Hepatocyte (in vitro differentiated cells): ENCODE measurements at regions not wholly inside any gene's neighbourhood (a gene's known extent, or its start where the extent isn't known, plus 50 kb on each side); places are given as distances from the start of the nearest gene placed in this dataset.

Experiments used
- DNase-seq: peaks from one replicate; pipeline ENCODE4 v3.0.0-alpha.2; 2016; ENCODE audit warnings: low spot score
- H2AFZ ChIP-seq: fragments of 200-600 bp; sonication (generic); 2 replicates; pipeline ENCODE4 v1.6.0; 2016; ENCODE audit warnings: antibody characterized with exemption, mild to moderate bottlenecking
- H3K27ac ChIP-seq: fragments of 200-600 bp; sonication (generic); 2 replicates; pipeline ENCODE4 v1.5.1; 2016; ENCODE audit warnings: mild to moderate bottlenecking
- H3K27me3 ChIP-seq: fragments of 200-600 bp; sonication (generic); 2 replicates; pipeline ENCODE4 v1.6.1; 2016
- H3K36me3 ChIP-seq: fragments of 200-600 bp; sonication (generic); replicated peaks from 2 replicates; pipeline ENCODE4 v1.5.1; 2016; ENCODE audit warnings: low read depth; ENCODE audit not compliant: insufficient read depth
- H3K4me1 ChIP-seq: fragments of 200-600 bp; sonication (generic); 2 replicates; pipeline ENCODE4 v1.5.1; 2016; ENCODE audit warnings: mild to moderate bottlenecking, moderate library complexity; ENCODE audit not compliant: insufficient read depth
- H3K4me2 ChIP-seq: fragments of 200-600 bp; sonication (generic); 2 replicates; pipeline ENCODE4 v1.6.0; 2016
- H3K4me3 ChIP-seq: fragments of 200-600 bp; sonication (generic); 2 replicates; pipeline ENCODE4 v1.5.1; 2016; ENCODE audit warnings: mild to moderate bottlenecking
- H3K79me2 ChIP-seq: fragments of 200-600 bp; sonication (generic); 2 replicates; pipeline ENCODE4 v1.6.0; 2017; ENCODE audit warnings: mild to moderate bottlenecking
- H3K9me2 ChIP-seq: fragments of 200-600 bp; sonication (generic); replicated peaks from 2 replicates; pipeline ENCODE4 v1.6.0; 2017; ENCODE audit warnings: mild to moderate bottlenecking; ENCODE audit not compliant: insufficient read depth
- H3K9me3 ChIP-seq: fragments of 200-600 bp; sonication (generic); 2 replicates; pipeline ENCODE4 v1.5.1; 2016; ENCODE audit warnings: low read depth, mild to moderate bottlenecking
- H4K20me1 ChIP-seq: fragments of 200-600 bp; sonication (generic); 2 replicates; pipeline ENCODE4 v1.6.0; 2016; ENCODE audit warnings: mild to moderate bottlenecking; ENCODE audit not compliant: insufficient read depth, poor library complexity, severe bottlenecking
- CTCF ChIP-seq: fragments of 200-600 bp; sonication (generic); IDR thresholded peaks from 2 replicates; pipeline ENCODE4 v1.5.1; 2016; ENCODE audit warnings: antibody characterized with exemption, mild to moderate bottlenecking; ENCODE audit not compliant: poor library complexity
- EZH2 ChIP-seq: fragments of 200-600 bp; sonication (generic); IDR thresholded peaks from 2 replicates; pipeline ENCODE4 v1.6.1; 2016; ENCODE audit warnings: antibody characterized with exemption, mild to moderate bottlenecking, borderline replicate concordance
- EZH2phosphoT487 ChIP-seq: fragments of 200-600 bp; sonication (generic); IDR thresholded peaks from one replicate; pipeline ENCODE4 v1.6.1; 2018; ENCODE audit warnings: antibody characterized with exemption, mild to moderate bottlenecking, low read depth, moderate library complexity; ENCODE audit not compliant: unreplicated experiment, severe bottlenecking
- WGBS: methylation state at CpG from one replicate; pipeline ENCODE4 v1.1.6; 2016; ENCODE audit warnings: low lambda C conversion rate; ENCODE audit errors: missing lambda C conversion rate; 5-methylcytosine and 5-hydroxymethylcytosine counted together

DNA sequence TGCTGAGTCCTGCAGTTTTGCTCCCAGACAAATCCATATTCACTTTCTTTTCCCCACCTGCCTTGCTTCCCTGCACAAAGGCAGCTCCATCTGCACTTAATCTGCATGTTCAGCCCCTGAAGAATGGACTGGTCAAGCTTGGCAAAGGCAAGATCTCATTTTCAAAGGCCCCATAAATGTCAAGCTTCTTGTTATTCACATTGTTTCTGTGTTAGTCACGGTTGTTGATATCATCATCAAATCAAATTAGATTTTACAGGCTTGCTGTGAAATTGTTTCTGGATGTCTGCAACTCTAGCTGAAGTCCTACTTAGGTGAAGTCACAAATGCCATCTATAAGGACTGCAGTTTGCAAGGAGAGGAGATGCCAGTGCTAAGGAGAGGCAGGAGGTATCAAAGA lies 91.0 kb downstream of the GPAM start:
- no peaks in the 10 kb centered on the region for H4K20me1 ChIP-seq

GRCh38 chr10:112094984-112095383 lies 88.6 kb downstream of the GPAM start:
- no peak overlapping the region for H2AFZ ChIP-seq
- TF ChIP-seq EZH2: no peak
- TF ChIP-seq CTCF: no peak
- TF ChIP-seq EZH2phosphoT487: no peak
- DNase-seq: no peak
- H3K4me3 ChIP-seq: no peak overlapping the region
- H3K9me3 ChIP-seq: no peaks in the 10 kb centered on the region
- no peaks in the 10 kb centered on the region for H3K27me3 ChIP-seq
- H3K9me2 ChIP-seq: no peaks in the 10 kb centered on the region
- no peak overlapping the region for H3K4me2 ChIP-seq
- no peaks in the 10 kb centered on the region for H3K79me2 ChIP-seq
- H3K36me3 ChIP-seq: no peaks in the 10 kb centered on the region
- 83% methylated on average over 3 of the region's 3 CpGs for WGBS
- no peak overlapping the region for H3K27ac ChIP-seq
- H4K20me1 ChIP-seq: no peaks in the 10 kb centered on the region
- H3K4me1 ChIP-seq: no peaks in the 10 kb centered on the region

More for the DNA sequence above, 91.0 kb downstream of the GPAM start:
- Histone ChIP-seq H3K4me3 (no peak overlapping the region), H3K27ac (no peak overlapping the region), H3K4me2 (no peak overlapping the region), H3K27me3 (no peaks in the 10 kb centered on the region), H3K9me3 (no peaks in the 10 kb centered on the region), H3K9me2 (no peaks in the 10 kb centered on the region), H3K4me1 (no peaks in the 10 kb centered on the region), H2AFZ (no peak overlapping the region), H3K36me3 (no peaks in the 10 kb centered on the region), H3K79me2 (no peaks in the 10 kb centered on the region)
- DNase-seq: no peak
- TF ChIP-seq CTCF: no peak
- no peak for TF ChIP-seq EZH2phosphoT487
- TF ChIP-seq EZH2: no peak
- 47% methylated on average over 1 of the region's 1 CpG for WGBS

- no peaks in the 10 kb centered on the region for H3K9me3 ChIP-seq
- no peaks in the 10 kb centered on the region for H4K20me1 ChIP-seq
- no peak overlapping the region for H3K27ac ChIP-seq
- no peaks in the 10 kb centered on the region for H3K36me3 ChIP-seq
- TF ChIP-seq CTCF (no peak), EZH2 (no peak), EZH2phosphoT487 (no peak)
- no peak overlapping the region for H3K4me3 ChIP-seq
- no peaks in the 10 kb centered on the region for H3K27me3 ChIP-seq
- no peak for DNase-seq
- WGBS: 80% methylated on average over 5 of the region's 5 CpGs
- H3K4me2 ChIP-seq: no peak overlapping the region
- no peak overlapping the region for H2AFZ ChIP-seq
- H3K79me2 ChIP-seq: no peaks in the 10 kb centered on the region
- H3K9me2 ChIP-seq: no peaks in the 10 kb centered on the region
- no peaks in the 10 kb centered on the region for H3K4me1 ChIP-seq
These were observed 87.8 kb downstream of the GPAM start for GRCh38 chr10:112095731-112096130.

DNA sequence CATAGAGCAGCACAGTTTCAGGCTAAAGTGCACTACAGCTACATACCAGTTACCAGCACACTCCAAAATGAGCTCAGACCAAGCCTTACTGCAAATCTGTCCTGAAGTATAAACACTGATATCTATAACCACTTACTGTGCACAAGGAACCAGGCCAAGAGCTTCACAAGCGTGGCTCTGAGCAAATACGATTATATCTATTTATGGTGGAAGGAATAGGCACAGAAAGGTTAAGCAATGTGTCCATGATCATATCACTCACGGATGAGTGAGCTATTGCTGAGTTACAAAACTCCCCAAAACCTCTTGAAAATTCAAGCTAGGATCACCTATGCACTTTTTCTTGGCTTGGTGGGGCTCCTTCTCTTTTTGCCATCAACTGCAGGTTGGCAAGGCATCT lies 84.9 kb downstream of the GPAM start:
- Histone ChIP-seq H3K27ac (no peak overlapping the region), H3K36me3 (no peaks in the 10 kb centered on the region), H3K27me3 (no peaks in the 10 kb centered on the region), H3K9me3 (no peaks in the 10 kb centered on the region), H3K4me2 (no peak overlapping the region), H4K20me1 (no peaks in the 10 kb centered on the region), H3K4me3 (no peak overlapping the region), H3K9me2 (no peaks in the 10 kb centered on the region), H3K4me1 (no peaks in the 10 kb centered on the region), H2AFZ (no peak overlapping the region), H3K79me2 (no peaks in the 10 kb centered on the region)
- TF ChIP-seq CTCF (no peak), EZH2 (no peak), EZH2phosphoT487 (no peak)
- WGBS: 67% methylated on average over 3 of the region's 3 CpGs
- DNase-seq: no peak
